Endothelial cell of umbilical vein (primary cell): ENCODE measurements at regions not wholly inside any gene's neighbourhood (a gene's known extent, or its start where the extent isn't known, plus 50 kb on each side); places are given as distances from the start of the nearest gene placed in this dataset.

ENCODE experiments used
- BruUV-seq: library from RNA; stranded (reverse); fragments of 400-500 nt; replicated peaks from 2 replicates; lab custom pipeline; 2021; lab: Mats Ljungman, UMichigan
- CTCF ChIA-PET: fragments of 300-600, 350-600 bp; sonication (Branson Sonifier 250); formaldehyde crosslinking; loops from one replicate; lab custom pipeline; 2021; ENCODE audit warnings: antibody characterized with exemption, inconsistent platforms; lab: Charles Lee
- POLR2A ChIA-PET: fragments of 300-600, 350-600 bp; sonication (Branson Sonifier 250); formaldehyde crosslinking; loops from one replicate; lab custom pipeline; 2021; ENCODE audit warnings: antibody characterized with exemption, inconsistent platforms; lab: Charles Lee
- DNase-seq: peaks from one replicate; pipeline ENCODE4 v3.0.0-alpha.2; 2011; ENCODE audit warnings: low read depth, low spot score
- FAIRE-seq: peaks from 2 replicates; lab custom pipeline; 2011; peaks lifted over from hg19 to GRCh38; lab: Jason Lieb, UNC
- H2AFZ ChIP-seq: 2 replicates; pipeline ENCODE4 v1.6.0; 2012; ENCODE audit warnings: low read depth, low read length, control low read depth, inconsistent platforms
- H3K27ac ChIP-seq: 2 replicates; pipeline ENCODE4 v1.5.1; 2011; ENCODE audit warnings: low read depth, mild to moderate bottlenecking, control low read depth, low read length, moderate library complexity; ENCODE audit not compliant: insufficient read depth
- H3K27me3 ChIP-seq, 2 experiments: 2 replicates each; pipeline versions ENCODE4 v1.6.0 to v1.6.1; 2011; ENCODE audit warnings: low read length in 2 of 2, mixed read lengths in 1 of 2; ENCODE audit not compliant: control insufficient read depth in 2 of 2, insufficient read depth in 2 of 2
- H3K36me3 ChIP-seq, 2 experiments: 2 replicates in 1 of 2; 3 replicates in 1 of 2; pipeline ENCODE4 v1.5.1; 2011; ENCODE audit warnings: low read length in 2 of 2, mild to moderate bottlenecking in 1 of 2, moderate library complexity in 1 of 2; ENCODE audit not compliant: control insufficient read depth in 2 of 2, insufficient read depth in 2 of 2; ENCODE audit errors: extremely low read depth in 1 of 2
- H3K4me1 ChIP-seq: 3 replicates; pipeline ENCODE4 v1.5.1; 2011; ENCODE audit warnings: mild to moderate bottlenecking, low read length; ENCODE audit not compliant: control insufficient read depth, insufficient read depth; ENCODE audit errors: extremely low read depth
- H3K4me2 ChIP-seq: 2 replicates; pipeline ENCODE4 v1.6.1; 2011; ENCODE audit warnings: low read length, control low read depth, mixed read lengths; ENCODE audit not compliant: insufficient read depth
- H3K4me3 ChIP-seq, 3 experiments: fragments of 200-600 bp in 1 of 3; sonication (generic), shearing (Covaris generic) in 1 of 3; replicated peaks in 1 of 3; 2 replicates each; pipeline ENCODE4 v1.5.1; 2011 to 2016; ENCODE audit warnings: control low read depth in 3 of 3, low read length in 3 of 3, mild to moderate bottlenecking in 2 of 3, inconsistent platforms in 1 of 3, low read depth in 1 of 3, moderate library complexity in 1 of 3; ENCODE audit not compliant: insufficient read depth in 1 of 3
- H3K79me2 ChIP-seq: 2 replicates; pipeline ENCODE4 v1.6.0; 2012; ENCODE audit warnings: low read length, inconsistent platforms; ENCODE audit not compliant: control insufficient read depth, insufficient read depth
- H3K9ac ChIP-seq: replicated peaks from 2 replicates; pipeline ENCODE3; 2011; ENCODE audit warnings: low read length, control low read depth; ENCODE audit not compliant: insufficient read depth; ENCODE audit errors: extremely low read depth
- H3K9me1 ChIP-seq: replicated peaks from 3 replicates; pipeline ENCODE4 v1.6.0; 2011; ENCODE audit warnings: mild to moderate bottlenecking, low read length; ENCODE audit not compliant: control insufficient read depth, insufficient read depth; ENCODE audit errors: extremely low read depth
- H3K9me3 ChIP-seq: replicated peaks from 2 replicates; pipeline ENCODE4 v1.5.1; 2012; ENCODE audit warnings: low read length, inconsistent platforms; ENCODE audit not compliant: control insufficient read depth, insufficient read depth
- H4K20me1 ChIP-seq: replicated peaks from 2 replicates; pipeline ENCODE3; 2011; ENCODE audit warnings: mild to moderate bottlenecking, low read length; ENCODE audit not compliant: control insufficient read depth, insufficient read depth; ENCODE audit errors: extremely low read depth
- CTCF ChIP-seq, 2 donors: IDR thresholded peaks; 1 replicate in 1 of 2; 2 replicates in 1 of 2; pipeline ENCODE4 v1.5.1; 2011; ENCODE audit warnings: low read length in 2 of 2, mild to moderate bottlenecking in 2 of 2, moderate library complexity in 2 of 2, control low read depth in 1 of 2, inconsistent platforms in 1 of 2, low read depth in 1 of 2; ENCODE audit not compliant: insufficient read depth in 1 of 2; ENCODE audit errors: extremely low read depth in 1 of 2
- EZH2 ChIP-seq: IDR thresholded peaks from 2 replicates; pipeline ENCODE4 v1.6.1; 2012; ENCODE audit warnings: borderline replicate concordance, low read depth, mild to moderate bottlenecking, moderate library complexity, low read length, inconsistent platforms; ENCODE audit not compliant: severe bottlenecking
- FOS ChIP-seq: IDR thresholded peaks from 2 replicates; pipeline ENCODE4 v1.6.1; 2011; ENCODE audit warnings: mild to moderate bottlenecking, low read length, moderate library complexity, borderline replicate concordance; ENCODE audit not compliant: insufficient read depth
- GATA2 ChIP-seq: IDR thresholded peaks from 2 replicates; pipeline ENCODE4 v1.7.0; 2011; ENCODE audit warnings: low read depth, mild to moderate bottlenecking, moderate library complexity, mixed read lengths, low read length; ENCODE audit not compliant: insufficient read length, insufficient read depth
- JUN ChIP-seq: IDR thresholded peaks from 2 replicates; pipeline ENCODE4 v1.6.1; 2011; ENCODE audit warnings: borderline replicate concordance, low read depth; ENCODE audit not compliant: insufficient read length, insufficient read depth
- MAX ChIP-seq: IDR thresholded peaks from 2 replicates; pipeline ENCODE4 v1.6.1; 2011; ENCODE audit not compliant: insufficient read depth, insufficient read length
- MYC ChIP-seq: IDR thresholded peaks from one replicate; pipeline ENCODE4 v1.6.1; 2011; ENCODE audit warnings: mild to moderate bottlenecking, low read depth, low read length
- POLR2A ChIP-seq: IDR thresholded peaks from 2 replicates; pipeline ENCODE4 v1.6.1; 2012; ENCODE audit warnings: low read depth, mild to moderate bottlenecking, control low read depth, low read length
- POLR2AphosphoS5 ChIP-seq: IDR thresholded peaks from 2 replicates; pipeline ENCODE4 v1.6.1; 2012; ENCODE audit warnings: low read depth, mild to moderate bottlenecking, control low read depth, low read length, moderate library complexity; ENCODE audit not compliant: insufficient read depth
- dilution Hi-C: fragments of 300-500 bp; cut with MboI; formaldehyde crosslinking; loops from one replicate; pipeline ENCODE4 v1.15.0; 2019; ENCODE audit warnings: low sequenced_read_pairs; ENCODE audit not compliant: extremely low pct_ligation_motif_present
- intact Hi-C: fragments of 100-400 bp; cut with micrococcal nuclease; formaldehyde crosslinking; loops from one replicate; pipeline ENCODE4 v1.10.0; 2022

GRCh38 chr11:115005663-115006062, 327.3 kb downstream of the NXPE2 start:
- dilution Hi-C loops, result no loop called here
- CTCF ChIA-PET, result no interaction called here
- TF ChIP-seq FOS (no peak), POLR2A (no peak), GATA2 (no peak), MYC (no peak), POLR2AphosphoS5 (no peak), EZH2 (no peak), MAX (no peak), JUN (no peak), CTCF (IDR thresholded peaks at IDR 0.05; ENCODE audit: extremely low read depth in 1 of 2, insufficient read depth in 1 of 2, low read depth in 1 of 2, low read length in 2 of 2) (no peak)
- intact Hi-C loops, result no loop called here
- POLR2A ChIA-PET, result no interaction called here
- H3K36me3 ChIP-seq, result no peaks in the 10 kb centered on the region
- H3K79me2 ChIP-seq, result no peaks in the 10 kb centered on the region
- H3K4me1 ChIP-seq, result no peaks in the 10 kb centered on the region
- no peak overlapping the region for H3K4me2 ChIP-seq
- BruUV-seq, result no TSS peak
- H3K9me3 ChIP-seq, result no peaks in the 10 kb centered on the region
- H3K4me3 ChIP-seq, result no peak overlapping the region
- no peak overlapping the region for H2AFZ ChIP-seq
- no peak overlapping the region for H3K27ac ChIP-seq
- FAIRE-seq (no peak), DNase-seq (no peak)
- H3K9me1 ChIP-seq, result no peaks in the 10 kb centered on the region
- no peaks in the 10 kb centered on the region for H3K27me3 ChIP-seq
- no peaks in the 10 kb centered on the region for H4K20me1 ChIP-seq
- no peak overlapping the region for H3K9ac ChIP-seq
